Nephron (organoid): ENCODE measurements at regions not wholly inside any gene's neighbourhood (a gene's known extent, or its start where the extent isn't known, plus 50 kb on each side); places are given as distances from the start of the nearest gene placed in this dataset.
A peak's percentile ranks its signal among the peaks of the same experiment; 100 is the strongest.

Experiments used
- H3K27ac Mint-ChIP-seq, 3 experiments: 2 replicates each; pipeline ENCODE4 v1.8.0; 2020; ENCODE audit warnings: mixed read lengths in 3 of 3, mild to moderate bottlenecking in 2 of 3, moderate library complexity in 1 of 3
- H3K27me3 Mint-ChIP-seq: 2 replicates; pipeline ENCODE4 v1.8.0; 2021; ENCODE audit warnings: low read depth, mild to moderate bottlenecking, moderate library complexity, mixed read lengths
- H3K36me3 Mint-ChIP-seq: 2 replicates; pipeline ENCODE4 v1.8.0; 2020; ENCODE audit warnings: low read depth, mixed read lengths
- H3K4me1 Mint-ChIP-seq: 2 replicates; pipeline ENCODE4 v1.8.0; 2020; ENCODE audit warnings: mixed read lengths
- H3K4me3 Mint-ChIP-seq, 3 experiments: 2 replicates each; pipeline ENCODE4 v1.8.0; 2020; ENCODE audit warnings: mild to moderate bottlenecking in 3 of 3, mixed read lengths in 3 of 3, moderate library complexity in 2 of 3
- H3K9me3 Mint-ChIP-seq: 2 replicates; pipeline ENCODE4 v1.8.0; 2020; ENCODE audit warnings: mixed read lengths
- TF ChIP-seq, protein P1 (sequence below), 3 experiments: fragments of 200-600 bp; sonication (generic); IDR thresholded peaks; one replicate each; pipeline ENCODE4 v1.5.0; 2021; ENCODE audit warnings: antibody characterized with exemption in 3 of 3; ENCODE audit not compliant: unreplicated experiment in 3 of 3

DNA sequence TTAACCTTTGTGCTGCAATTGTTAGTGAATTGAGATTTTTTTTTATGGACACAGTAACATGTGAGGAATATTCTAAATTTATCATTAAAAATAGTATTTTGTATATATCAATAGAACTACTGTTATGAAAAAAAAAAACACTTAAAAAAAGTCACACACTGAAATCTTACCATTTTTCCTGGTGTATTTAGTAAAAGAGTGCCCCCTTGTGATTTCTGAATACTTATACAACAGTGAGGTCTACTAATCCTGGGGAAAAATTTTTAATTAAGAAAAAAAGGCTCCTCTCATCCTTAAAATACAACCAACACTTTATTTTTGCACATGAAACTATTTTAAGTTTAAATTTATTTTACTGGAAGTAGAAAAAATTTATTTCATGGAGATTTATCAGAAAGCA, 56.4 kb upstream of the SPOCK3 start:
- no peak overlapping the region for H3K27ac Mint-ChIP-seq
- peaks cover 5% of the 10 kb centered on the region for H3K36me3 Mint-ChIP-seq
- TF ChIP-seq, protein P1, sequence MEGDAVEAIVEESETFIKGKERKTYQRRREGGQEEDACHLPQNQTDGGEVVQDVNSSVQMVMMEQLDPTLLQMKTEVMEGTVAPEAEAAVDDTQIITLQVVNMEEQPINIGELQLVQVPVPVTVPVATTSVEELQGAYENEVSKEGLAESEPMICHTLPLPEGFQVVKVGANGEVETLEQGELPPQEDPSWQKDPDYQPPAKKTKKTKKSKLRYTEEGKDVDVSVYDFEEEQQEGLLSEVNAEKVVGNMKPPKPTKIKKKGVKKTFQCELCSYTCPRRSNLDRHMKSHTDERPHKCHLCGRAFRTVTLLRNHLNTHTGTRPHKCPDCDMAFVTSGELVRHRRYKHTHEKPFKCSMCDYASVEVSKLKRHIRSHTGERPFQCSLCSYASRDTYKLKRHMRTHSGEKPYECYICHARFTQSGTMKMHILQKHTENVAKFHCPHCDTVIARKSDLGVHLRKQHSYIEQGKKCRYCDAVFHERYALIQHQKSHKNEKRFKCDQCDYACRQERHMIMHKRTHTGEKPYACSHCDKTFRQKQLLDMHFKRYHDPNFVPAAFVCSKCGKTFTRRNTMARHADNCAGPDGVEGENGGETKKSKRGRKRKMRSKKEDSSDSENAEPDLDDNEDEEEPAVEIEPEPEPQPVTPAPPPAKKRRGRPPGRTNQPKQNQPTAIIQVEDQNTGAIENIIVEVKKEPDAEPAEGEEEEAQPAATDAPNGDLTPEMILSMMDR (IDR thresholded peaks at IDR 0.05; ENCODE audit: unreplicated experiment in 3 of 3), result peak; percentile 34 to 67 (median 49)
- H3K27me3 Mint-ChIP-seq, result no peaks in the 10 kb centered on the region
- no peak overlapping the region for H3K4me3 Mint-ChIP-seq
- peaks cover 24% of the 10 kb centered on the region for H3K9me3 Mint-ChIP-seq
- no peaks in the 10 kb centered on the region for H3K4me1 Mint-ChIP-seq

DNA sequence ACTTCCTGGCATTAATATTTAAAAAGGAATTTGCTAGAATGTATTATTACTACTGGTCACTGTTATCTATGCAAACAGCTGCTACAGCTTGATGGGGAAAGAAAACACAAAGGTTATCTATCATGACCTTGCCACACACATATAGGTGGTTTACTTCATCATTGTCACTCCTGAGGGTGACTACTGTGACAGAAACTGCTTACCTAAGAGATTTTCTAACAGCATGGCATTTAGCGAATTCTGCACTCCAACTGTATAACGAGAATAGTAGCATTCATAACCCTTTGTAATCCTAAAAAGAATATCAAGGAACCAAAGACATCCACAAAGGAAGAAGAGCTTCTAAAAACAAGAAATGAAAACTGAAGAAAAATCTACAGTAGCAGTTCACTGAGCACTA, 74.6 kb upstream of the SPOCK3 start:
- H3K9me3 Mint-ChIP-seq, result no peaks in the 10 kb centered on the region
- H3K4me3 Mint-ChIP-seq, result no peak overlapping the region
- no peaks in the 10 kb centered on the region for H3K36me3 Mint-ChIP-seq
- H3K27me3 Mint-ChIP-seq, result no peaks in the 10 kb centered on the region
- TF ChIP-seq, protein P1 (IDR thresholded peaks at IDR 0.05; ENCODE audit: unreplicated experiment in 3 of 3), result no peak
- H3K27ac Mint-ChIP-seq, result no peak overlapping the region
- no peaks in the 10 kb centered on the region for H3K4me1 Mint-ChIP-seq

DNA sequence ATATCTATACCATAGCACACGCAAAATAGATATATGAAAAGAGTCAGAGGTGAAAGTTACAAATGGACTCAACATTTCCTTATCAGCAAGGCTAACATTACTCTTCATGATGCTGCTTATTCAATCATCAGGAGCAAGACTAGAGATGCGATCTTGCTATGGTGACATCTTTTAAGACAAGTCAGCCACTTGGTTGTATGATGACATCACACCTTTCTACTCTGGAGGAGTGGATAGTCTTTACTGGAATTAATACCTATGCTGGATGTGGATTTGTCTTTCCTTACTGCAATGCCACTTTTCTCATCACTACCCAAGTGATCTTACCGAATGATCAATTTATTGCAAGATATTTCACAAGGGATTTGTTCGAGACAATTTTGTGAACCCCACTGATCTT, 87.0 kb upstream of the SPOCK3 start:
- Mint-ChIP-seq H3K36me3 (no peaks in the 10 kb centered on the region), H3K27me3 (no peaks in the 10 kb centered on the region), H3K4me3 (no peak overlapping the region), H3K9me3 (no peaks in the 10 kb centered on the region), H3K27ac (no peak overlapping the region), H3K4me1 (no peaks in the 10 kb centered on the region)
- TF ChIP-seq, protein P1 (IDR thresholded peaks at IDR 0.05; ENCODE audit: unreplicated experiment in 3 of 3), result no peak

DNA sequence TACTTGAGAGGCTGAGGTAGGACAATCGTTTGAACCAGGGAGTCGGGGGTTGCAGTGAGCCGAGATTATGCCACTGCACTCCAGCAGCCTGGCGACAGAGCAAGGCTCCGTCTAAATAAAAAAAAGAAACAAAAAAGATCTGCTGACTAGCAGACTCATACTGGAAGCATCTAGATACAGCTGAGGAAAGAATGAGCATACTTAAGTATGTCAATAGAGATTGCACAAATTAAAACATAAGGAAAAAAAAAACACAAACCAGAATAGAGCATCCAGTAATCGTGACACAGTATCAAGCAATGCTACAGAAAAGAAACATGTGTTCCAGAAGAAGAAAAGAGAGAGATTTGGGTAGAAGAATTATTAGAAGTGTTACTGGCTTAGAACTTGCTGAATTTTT, 105.5 kb upstream of the SPOCK3 start:
- Mint-ChIP-seq H3K4me3 (no peak overlapping the region), H3K9me3 (peaks cover 3% of the 10 kb centered on the region), H3K36me3 (no peaks in the 10 kb centered on the region), H3K27ac (no peak overlapping the region), H3K4me1 (no peaks in the 10 kb centered on the region), H3K27me3 (no peaks in the 10 kb centered on the region)
- TF ChIP-seq, protein P1 (IDR thresholded peaks at IDR 0.05; ENCODE audit: unreplicated experiment in 3 of 3), result no peak

DNA sequence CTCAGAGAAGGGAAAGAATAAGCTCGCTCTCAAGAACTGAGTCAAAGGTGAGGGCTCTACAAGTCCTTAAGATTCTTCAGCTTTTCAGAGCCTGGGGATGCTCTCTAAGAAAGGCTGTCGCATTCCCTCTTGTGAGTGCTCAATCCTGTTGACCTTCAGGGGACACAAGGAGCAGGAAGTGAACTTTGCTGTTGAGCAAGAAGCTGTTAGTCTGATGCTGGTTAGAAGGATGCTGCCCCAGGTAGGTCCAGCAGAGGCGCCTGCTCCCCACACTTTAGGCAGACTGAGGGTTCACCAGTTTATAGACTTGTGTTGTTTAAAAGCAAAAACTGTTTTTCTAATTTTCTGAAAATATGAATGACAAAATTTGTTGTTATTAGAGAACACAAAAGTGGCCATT, 125.4 kb upstream of the SPOCK3 start:
- Mint-ChIP-seq H3K27ac (no peak overlapping the region), H3K4me3 (no peak overlapping the region), H3K36me3 (no peaks in the 10 kb centered on the region), H3K9me3 (no peaks in the 10 kb centered on the region), H3K27me3 (no peaks in the 10 kb centered on the region), H3K4me1 (no peaks in the 10 kb centered on the region)
- TF ChIP-seq, protein P1 (IDR thresholded peaks at IDR 0.05; ENCODE audit: unreplicated experiment in 3 of 3), result no peak

DNA sequence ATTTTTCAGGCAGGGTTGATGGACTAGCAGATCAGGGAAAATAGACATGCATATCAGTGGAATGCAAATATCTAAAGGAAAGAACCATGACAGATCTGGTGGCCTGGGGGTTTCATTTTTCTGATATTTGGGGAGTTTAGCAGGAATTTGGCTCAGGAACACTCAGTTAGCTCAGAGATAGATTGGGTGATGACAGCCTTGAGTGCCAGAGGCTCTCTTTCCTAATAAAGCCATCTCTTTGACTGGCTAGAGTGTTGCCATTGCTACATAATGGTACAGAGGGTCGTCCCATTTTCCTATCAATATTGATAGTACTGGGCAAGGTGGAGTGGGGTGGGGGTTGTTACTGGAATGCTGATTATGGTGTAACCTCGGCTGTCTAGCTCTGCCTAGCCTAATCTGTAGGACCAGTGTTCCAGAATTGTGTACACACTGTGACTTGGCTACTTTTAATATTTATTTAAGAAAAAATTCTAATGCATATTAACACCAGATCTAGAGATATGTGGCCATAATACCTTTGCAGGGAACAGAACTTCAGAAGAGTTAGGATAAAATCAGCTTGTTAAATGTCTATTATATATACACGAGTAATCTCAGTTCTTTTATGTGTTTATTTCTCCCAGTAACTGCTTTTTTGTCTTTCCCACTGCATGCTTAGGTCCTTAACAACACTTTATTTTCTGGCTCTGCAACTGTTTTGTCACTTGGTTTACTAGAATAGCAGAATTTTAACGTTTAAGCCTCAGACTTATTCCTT, 145.0 kb upstream of the SPOCK3 start:
- TF ChIP-seq, protein P1 (IDR thresholded peaks at IDR 0.05; ENCODE audit: unreplicated experiment in 3 of 3), result no peak
- Mint-ChIP-seq H3K36me3 (no peaks in the 10 kb centered on the region), H3K27me3 (no peaks in the 10 kb centered on the region), H3K9me3 (no peaks in the 10 kb centered on the region), H3K4me1 (no peaks in the 10 kb centered on the region), H3K27ac (no peak overlapping the region), H3K4me3 (no peak overlapping the region)
